ENCODE measurements at regions not wholly inside any gene's neighbourhood (a gene's known extent, or its start where the extent isn't known, plus 50 kb on each side); places are given as distances from the start of the nearest gene placed in this dataset.

DNA sequence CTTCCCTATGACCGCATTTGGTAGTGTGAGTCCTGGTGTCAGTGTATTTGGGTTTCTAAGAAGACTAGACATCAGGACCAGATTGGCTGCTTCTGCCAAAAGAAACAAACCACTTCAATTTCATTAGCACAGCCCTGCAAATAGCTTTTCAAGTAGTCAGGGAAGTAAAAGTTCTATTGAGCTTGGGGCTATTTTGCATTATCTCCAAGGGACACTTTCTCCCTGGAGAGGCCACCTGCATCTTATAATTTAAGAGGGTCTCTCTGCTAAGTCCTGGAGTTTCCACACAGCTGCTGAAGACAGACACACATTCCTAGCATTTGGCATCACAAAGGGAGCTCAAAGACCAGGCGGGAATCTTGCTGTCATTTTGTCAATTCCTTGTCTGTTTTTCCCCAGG is 141.2 kb downstream of the BMP2 start:
- Histone ChIP-seq H3K27ac (no peak overlapping the region), H3K36me3 (no peaks in the 10 kb centered on the region), H3K4me3 (no peak overlapping the region), H3K4me1 (no peaks in the 10 kb centered on the region), H3K9me3 (no peaks in the 10 kb centered on the region), H3K27me3 (no peaks in the 10 kb centered on the region)
- TF ChIP-seq EP300 (IDR thresholded peaks at IDR 0.05; ENCODE audit: low read depth) (no peak), POLR2AphosphoS5 (IDR thresholded peaks at IDR 0.05) (no peak), POLR2A (IDR thresholded peaks at IDR 0.05) (no peak)
- TF ChIP-seq, protein P1, sequence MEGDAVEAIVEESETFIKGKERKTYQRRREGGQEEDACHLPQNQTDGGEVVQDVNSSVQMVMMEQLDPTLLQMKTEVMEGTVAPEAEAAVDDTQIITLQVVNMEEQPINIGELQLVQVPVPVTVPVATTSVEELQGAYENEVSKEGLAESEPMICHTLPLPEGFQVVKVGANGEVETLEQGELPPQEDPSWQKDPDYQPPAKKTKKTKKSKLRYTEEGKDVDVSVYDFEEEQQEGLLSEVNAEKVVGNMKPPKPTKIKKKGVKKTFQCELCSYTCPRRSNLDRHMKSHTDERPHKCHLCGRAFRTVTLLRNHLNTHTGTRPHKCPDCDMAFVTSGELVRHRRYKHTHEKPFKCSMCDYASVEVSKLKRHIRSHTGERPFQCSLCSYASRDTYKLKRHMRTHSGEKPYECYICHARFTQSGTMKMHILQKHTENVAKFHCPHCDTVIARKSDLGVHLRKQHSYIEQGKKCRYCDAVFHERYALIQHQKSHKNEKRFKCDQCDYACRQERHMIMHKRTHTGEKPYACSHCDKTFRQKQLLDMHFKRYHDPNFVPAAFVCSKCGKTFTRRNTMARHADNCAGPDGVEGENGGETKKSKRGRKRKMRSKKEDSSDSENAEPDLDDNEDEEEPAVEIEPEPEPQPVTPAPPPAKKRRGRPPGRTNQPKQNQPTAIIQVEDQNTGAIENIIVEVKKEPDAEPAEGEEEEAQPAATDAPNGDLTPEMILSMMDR (IDR thresholded peaks at IDR 0.05) = no peak
- 86 to 100% methylated on average over 1 to 2 of the region's 2 CpGs for WGBS, 2 donors (ENCODE audit: low coverage in 1 of 2)
- intact Hi-C loops (cut with DNase I; ENCODE audit: low total_unique reads) = no loop called here
- DNase-seq = no peak
- in situ Hi-C loops (cut with MboI; ENCODE audit: low pct_ligation_motif_present in 1 of 4, low pct_unique_long_range_greater_than_20kb in 1 of 4, low sequenced_read_pairs in 3 of 4) = no loop called here

DNA sequence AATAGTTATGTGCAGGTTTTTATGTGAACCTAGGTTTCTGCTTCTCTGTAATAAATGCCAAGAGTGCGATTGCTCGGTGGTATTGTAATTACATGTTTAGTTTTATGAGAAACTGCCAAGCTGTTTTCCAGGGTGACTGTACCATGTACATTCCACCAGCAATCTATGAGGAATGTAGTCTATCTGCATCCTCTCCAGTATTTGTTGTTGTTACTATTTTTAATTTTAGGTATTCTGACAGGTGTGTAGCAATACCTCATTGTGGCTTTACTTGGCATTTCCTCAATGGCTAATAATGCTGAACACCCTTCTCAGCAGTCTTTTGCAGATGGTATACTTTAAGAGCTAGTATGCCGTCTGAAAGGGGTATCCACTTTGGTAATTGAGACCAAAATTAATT is 142.1 kb downstream of the BMP2 start:
- no peak overlapping the region for H3K4me3 ChIP-seq
- H3K36me3 ChIP-seq = no peaks in the 10 kb centered on the region
- TF ChIP-seq POLR2AphosphoS5 (IDR thresholded peaks at IDR 0.05) = no peak
- TF ChIP-seq, protein P1 (IDR thresholded peaks at IDR 0.05) = no peak
- TF ChIP-seq POLR2A (IDR thresholded peaks at IDR 0.05) = no peak
- no peak for TF ChIP-seq EP300 (IDR thresholded peaks at IDR 0.05; ENCODE audit: low read depth)
- intact Hi-C loops (cut with DNase I; ENCODE audit: low total_unique reads) (no loop called here), in situ Hi-C loops (cut with MboI; ENCODE audit: low pct_ligation_motif_present in 1 of 4, low pct_unique_long_range_greater_than_20kb in 1 of 4, low sequenced_read_pairs in 3 of 4) (no loop called here)
- WGBS, 2 donors (ENCODE audit: low coverage in 1 of 2) = 80 to 82% methylated on average over 3 of the region's 3 CpGs
- H3K9me3 ChIP-seq = no peaks in the 10 kb centered on the region
- no peaks in the 10 kb centered on the region for H3K27me3 ChIP-seq
- no peak overlapping the region for H3K27ac ChIP-seq
- no peak for DNase-seq
- H3K4me1 ChIP-seq = no peaks in the 10 kb centered on the region

DNA sequence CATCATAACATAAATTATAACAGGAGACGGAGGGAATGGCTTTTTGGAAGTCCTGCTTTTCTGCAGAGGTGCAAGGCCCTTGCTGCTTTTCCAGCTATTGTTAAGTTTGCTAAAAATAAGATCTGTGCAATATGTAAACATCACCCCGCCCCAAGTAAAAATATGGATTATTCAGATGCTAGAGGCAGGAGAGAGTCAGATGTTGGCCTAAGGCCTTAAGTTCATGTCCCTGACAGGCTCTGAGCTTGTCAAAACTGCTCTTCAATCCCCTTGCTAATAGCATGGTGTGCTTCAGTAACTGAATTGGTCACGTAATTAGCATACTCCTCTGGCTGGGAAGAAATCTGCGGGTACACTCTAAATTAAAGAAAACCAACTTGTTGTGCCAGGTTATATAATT is 147.5 kb downstream of the BMP2 start:
- Histone ChIP-seq H3K9me3 (no peaks in the 10 kb centered on the region), H3K27me3 (no peaks in the 10 kb centered on the region), H3K4me3 (no peak overlapping the region), H3K27ac (no peak overlapping the region), H3K36me3 (no peaks in the 10 kb centered on the region), H3K4me1 (no peaks in the 10 kb centered on the region)
- 53 to 81% methylated on average over 2 to 4 of the region's 4 CpGs for WGBS, 2 donors (ENCODE audit: low coverage in 1 of 2)
- no peak for TF ChIP-seq EP300 (IDR thresholded peaks at IDR 0.05; ENCODE audit: low read depth)
- TF ChIP-seq POLR2A (IDR thresholded peaks at IDR 0.05) = no peak
- TF ChIP-seq, protein P1 (IDR thresholded peaks at IDR 0.05) = no peak
- no peak for TF ChIP-seq POLR2AphosphoS5 (IDR thresholded peaks at IDR 0.05)
- DNase-seq = no peak
- in situ Hi-C loops (cut with MboI; ENCODE audit: low pct_ligation_motif_present in 1 of 4, low pct_unique_long_range_greater_than_20kb in 1 of 4, low sequenced_read_pairs in 3 of 4) = no loop called here
- intact Hi-C loops (cut with DNase I; ENCODE audit: low total_unique reads) = no loop called here

DNA sequence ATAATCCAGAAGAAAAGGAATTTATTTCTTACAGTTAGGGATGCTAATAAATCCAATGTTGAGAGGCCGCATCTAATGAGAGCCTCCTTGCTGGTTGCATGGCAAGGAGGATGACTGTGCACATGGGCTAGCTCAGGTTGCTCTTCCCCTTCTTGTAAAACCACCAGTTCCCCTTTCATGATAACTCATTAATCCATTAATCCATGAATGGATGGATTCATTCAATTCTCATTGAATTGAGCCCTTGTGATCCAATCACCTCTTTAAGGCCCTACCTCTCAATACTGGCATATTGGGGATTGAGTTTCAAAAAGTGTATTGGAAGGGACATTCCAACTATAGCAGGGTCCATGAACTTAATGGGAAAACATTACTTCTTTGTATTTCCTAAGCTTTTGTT is 149.5 kb downstream of the BMP2 start:
- 97 to 100% methylated on average over 1 of the region's 1 CpG for WGBS, 2 donors (ENCODE audit: low coverage in 1 of 2)
- Histone ChIP-seq H3K4me3 (no peak overlapping the region), H3K9me3 (no peaks in the 10 kb centered on the region), H3K27me3 (no peaks in the 10 kb centered on the region), H3K36me3 (no peaks in the 10 kb centered on the region), H3K4me1 (no peaks in the 10 kb centered on the region), H3K27ac (no peak overlapping the region)
- intact Hi-C loops (cut with DNase I; ENCODE audit: low total_unique reads) = no loop called here
- no peak for DNase-seq
- TF ChIP-seq POLR2AphosphoS5 (IDR thresholded peaks at IDR 0.05) (no peak), EP300 (IDR thresholded peaks at IDR 0.05; ENCODE audit: low read depth) (no peak), POLR2A (IDR thresholded peaks at IDR 0.05) (no peak)
- TF ChIP-seq, protein P1 (IDR thresholded peaks at IDR 0.05) = no peak
- in situ Hi-C loops (cut with MboI; ENCODE audit: low pct_ligation_motif_present in 1 of 4, low pct_unique_long_range_greater_than_20kb in 1 of 4, low sequenced_read_pairs in 3 of 4) = no loop called here

Measured in transverse colon (tissue), 4 donors.